GM18858 (cell line): ENCODE measurements at regions not wholly inside any gene's neighbourhood (a gene's known extent, or its start where the extent isn't known, plus 50 kb on each side); places are given as distances from the start of the nearest gene placed in this dataset.
"Not testable (repeated sequence)": the region's sequence is repeated elsewhere in the genome, so short reads cannot be mapped to it uniquely, and the experiment has no call there.

Experiments
- ATAC-seq: cut with Tn5 transposase; IDR thresholded peaks from one replicate; pipeline ENCODE4 v1.9.1; 2021; ENCODE audit not compliant: unreplicated experiment

DNA sequence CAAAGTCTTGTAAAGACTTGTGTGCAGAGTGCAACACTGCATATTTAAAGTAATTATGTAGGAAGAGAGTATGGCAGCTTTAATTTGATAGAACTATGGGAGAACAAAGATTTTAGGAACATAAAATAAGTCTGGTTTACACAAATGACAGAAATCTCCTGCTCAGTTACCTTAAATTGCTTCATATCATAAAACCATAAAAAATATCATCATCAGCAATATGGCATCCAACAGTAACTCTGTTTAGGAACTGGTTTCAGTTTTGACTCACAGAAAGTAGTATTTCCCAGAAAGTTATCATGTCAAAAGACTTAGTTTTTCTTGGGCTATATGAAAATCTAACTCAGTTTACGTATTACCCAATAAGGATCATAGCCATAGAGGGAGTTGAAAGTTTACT is 292.1 kb upstream of the PMFBP1 start:
- ATAC-seq: no peak

DNA sequence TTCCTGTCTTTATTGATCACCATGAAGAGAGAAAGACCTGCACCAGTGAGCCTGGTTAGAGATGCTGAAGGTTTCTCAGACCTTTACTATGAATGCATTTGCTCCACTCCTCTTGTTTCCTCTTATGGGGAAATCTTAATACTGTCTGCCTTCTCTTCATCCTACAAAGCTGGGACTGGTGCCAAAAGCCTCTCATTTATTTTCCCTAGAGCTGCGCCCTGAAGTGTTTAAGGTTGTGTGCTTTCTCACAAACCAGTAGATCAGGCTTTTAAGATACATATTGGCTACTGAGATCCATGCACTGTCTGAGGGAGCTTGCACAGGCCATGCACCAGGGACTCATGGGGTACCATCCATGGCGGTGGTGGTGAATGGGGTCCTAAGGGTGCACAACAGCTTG is 286.1 kb upstream of the PMFBP1 start:
- ATAC-seq: no peak

DNA sequence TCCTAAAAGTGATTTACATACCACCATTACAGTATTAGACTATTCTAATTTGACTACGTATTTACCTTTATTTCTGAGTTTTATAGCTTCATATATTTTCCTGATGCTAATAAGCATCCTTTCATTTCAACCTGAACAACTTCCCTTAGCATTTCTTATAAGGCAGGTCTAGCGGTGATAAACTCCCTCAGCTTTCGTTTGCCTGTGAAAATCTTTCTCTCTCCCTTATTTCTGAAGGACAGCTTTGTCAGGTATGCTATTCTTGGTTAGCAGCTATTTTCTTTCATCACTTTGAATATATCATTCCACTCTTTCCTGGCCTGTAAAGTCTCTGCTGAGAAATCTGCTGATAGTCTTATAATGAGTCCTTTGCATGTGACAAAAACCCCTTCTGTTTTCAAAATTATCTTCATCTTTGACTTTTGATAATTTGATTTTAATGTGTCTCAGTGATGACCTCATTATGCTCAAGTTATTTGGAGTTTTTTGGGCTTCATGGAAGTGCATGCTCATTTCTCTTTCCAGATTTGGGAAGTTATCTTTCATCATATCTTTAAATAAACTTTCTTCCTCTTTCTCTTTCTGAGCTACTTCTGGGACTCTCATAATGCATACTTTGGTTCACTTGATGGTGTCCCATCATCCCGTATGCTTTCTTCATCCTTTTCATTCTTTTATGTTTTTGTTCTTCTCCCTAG is 285.4 kb upstream of the PMFBP1 start:
- no peak for ATAC-seq

DNA sequence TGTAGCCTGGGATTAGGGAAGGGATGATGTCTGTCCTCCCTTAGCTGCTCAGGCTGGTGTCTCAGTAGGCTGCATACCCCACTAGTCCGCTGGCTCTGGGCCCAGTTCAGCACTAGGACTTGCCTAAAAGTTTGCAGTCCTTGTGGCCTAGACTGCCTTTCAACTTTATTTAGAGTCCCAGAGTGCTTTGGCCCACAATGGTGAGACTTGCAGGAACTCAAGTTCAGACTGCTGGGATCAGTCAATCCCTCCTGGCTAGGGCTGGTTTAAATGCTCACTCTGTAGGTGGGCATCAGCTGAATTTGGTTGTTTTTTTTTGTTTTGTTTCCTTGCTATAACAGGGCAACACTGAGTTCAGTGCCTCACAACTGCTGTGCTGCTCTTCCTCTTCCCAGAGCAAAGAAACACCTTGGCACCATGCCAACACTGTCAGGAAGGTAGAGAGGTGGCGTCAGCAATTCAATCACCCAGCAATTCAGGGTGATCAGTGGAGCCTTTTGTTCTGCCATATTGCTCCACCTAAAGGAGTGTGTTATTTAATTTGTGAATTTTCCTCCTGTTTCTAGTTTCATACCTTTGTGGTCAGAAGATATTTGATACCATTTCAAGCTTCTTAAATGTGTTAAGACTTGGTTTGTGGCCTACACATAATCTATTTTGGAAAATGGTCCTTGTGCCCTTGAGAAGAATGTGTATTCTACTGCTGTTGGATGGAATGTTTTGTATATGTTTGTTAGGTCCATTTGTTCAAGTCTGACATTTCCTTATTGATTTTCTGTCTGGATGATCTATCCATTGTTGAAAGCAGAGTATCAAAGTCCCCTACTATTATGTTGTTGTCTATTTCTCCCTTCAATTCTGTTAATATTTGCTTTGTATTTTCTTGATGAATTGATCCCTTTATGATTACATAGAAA is 284.0 kb upstream of the PMFBP1 start:
- ATAC-seq: no peak

DNA sequence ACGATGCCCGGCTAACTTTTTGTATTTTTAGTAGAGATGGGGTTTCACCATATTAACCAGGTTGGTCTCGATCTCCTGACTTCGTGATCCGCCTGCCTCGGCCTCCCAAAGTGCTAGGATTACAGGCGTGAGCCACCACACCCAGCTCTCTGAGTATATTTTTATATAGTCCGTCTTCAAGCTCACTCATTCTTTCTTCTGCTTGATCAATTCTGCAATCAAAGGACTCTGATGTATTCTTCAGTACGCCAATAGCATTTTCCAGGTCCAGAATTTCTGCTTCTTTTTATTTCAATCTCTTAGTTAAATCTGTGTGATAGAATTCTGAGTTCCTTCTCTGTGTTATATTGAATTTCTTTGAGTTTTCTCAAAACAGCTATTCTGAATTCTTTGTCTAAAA is 281.9 kb upstream of the PMFBP1 start:
- not testable (repeated sequence) for ATAC-seq

DNA sequence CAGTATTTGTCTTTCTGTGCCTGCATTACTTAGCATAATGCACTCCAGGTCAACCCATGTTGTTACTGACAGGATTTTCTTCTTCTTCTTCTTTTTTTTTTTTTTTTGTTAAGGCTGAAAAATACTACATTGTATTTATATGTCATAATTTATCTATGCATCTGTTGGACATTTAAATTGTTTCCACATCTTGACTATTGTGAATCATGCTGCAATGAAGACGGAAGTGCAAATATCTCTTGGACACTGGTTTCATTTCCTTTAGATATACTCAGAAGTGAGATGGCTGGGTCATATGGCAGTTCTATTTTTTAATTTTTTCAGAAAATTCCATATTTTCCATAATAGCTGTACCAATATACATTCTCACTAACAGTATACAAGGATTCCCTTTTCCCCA is 272.7 kb upstream of the PMFBP1 start:
- no peak for ATAC-seq

DNA sequence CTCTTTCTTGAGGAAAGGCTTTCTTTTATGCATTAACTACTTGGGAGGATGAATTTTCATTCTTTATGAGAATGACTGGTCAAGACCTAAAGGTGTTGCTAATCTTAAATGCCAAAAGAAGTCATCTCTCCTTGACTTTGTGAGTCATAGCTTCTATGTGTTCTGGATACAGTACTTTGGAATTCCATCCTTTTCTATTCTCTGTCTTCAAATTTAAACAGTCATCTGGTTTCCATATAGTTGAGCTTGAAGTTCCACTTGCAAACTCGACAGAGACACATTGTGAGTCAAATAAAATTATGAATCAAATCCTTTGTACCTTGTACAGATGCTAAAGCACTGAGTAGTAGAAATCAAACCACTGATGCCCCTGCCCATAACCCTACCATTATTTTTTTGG is 271.9 kb upstream of the PMFBP1 start:
- ATAC-seq: no peak

DNA sequence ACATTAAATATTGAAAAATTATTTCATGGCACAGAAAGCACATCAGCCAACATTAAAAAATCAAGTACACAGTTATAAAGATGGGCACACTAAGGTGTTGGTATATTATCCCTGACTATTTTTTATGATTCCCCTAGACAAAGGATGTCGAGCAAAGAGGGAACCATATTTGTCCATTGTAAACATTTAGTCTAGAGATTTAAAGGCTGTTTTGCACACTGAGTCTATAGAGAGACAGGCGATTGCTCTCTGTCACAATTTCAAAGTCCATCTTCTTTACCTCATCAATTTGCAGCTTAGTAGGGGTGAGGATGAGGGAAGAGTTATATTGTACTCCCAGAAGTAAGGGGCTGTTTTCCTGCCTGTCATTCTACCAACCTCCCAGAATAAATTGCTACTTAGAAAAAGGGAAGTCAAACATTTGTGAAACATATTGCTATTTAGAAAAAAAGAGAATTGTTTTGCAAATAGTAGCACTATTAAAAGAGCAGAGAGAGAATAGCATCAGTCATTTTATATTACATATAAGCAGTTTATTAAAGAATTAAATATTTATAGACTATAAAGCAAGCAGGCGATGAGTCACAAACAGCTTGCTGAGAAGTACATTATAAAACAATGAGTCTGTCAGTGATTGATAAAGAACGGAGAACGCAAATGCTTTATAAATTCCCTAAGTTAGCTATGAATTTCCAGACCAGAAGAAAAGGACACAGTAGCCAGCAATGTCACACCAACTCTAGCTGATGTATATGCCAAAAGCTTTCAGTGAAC is 270.6 kb upstream of the PMFBP1 start:
- ATAC-seq: no peak

DNA sequence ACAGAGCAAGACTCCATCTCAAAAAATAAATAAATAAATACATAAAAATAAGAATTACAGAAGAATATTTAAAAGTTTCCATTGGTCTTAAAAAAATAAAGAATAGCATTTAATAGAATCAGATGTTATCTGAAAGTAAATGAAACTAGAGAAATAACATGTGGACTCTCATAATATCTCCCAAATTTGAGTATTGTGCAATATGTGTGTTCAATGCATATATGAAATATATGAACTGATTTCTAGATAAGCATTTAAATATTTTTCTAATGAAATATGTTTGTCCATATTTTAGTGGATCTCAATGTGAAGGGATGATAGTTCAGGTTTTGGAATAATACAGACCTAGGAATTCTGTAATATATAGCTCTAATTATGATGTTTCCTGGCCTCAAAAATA is 265.9 kb upstream of the PMFBP1 start:
- no peak for ATAC-seq

DNA sequence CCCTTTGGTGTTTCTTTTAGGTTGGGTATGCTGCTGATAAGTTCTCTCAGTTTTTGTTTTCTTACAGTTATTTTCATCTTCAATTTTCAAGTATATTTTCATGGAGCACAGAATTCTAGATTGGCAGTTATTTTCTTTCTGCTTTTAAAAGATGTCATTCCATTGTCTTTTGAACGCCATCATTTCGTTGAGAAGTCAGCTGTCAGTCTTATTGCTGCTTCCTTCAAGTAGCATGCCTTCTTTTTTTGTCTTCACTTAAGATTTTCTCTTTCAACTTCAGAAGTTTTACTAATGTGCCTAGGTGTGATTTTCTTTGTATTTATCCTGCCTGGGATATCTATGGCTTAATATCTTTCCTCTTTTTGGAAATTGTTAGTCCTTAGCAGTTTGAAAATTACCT is 262.2 kb upstream of the PMFBP1 start:
- no peak for ATAC-seq

DNA sequence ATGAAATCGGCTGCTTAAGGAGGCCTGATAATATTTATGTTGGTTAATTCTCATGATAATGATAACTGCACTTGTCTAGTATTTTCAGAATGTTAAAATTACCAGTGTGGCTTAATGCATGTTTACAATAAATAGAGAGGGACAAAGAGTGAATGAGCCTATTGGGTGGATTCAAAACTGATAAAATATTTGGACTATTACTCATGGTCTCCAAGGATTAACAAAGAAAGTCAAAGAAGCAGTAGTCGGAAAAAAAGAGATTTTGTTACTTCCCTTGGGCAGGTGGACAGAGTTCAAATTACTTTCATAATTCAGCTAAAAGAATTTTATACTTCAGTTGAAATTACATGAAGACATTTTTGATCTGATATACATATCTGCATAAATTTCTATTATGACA is 258.2 kb upstream of the PMFBP1 start:
- no peak for ATAC-seq

DNA sequence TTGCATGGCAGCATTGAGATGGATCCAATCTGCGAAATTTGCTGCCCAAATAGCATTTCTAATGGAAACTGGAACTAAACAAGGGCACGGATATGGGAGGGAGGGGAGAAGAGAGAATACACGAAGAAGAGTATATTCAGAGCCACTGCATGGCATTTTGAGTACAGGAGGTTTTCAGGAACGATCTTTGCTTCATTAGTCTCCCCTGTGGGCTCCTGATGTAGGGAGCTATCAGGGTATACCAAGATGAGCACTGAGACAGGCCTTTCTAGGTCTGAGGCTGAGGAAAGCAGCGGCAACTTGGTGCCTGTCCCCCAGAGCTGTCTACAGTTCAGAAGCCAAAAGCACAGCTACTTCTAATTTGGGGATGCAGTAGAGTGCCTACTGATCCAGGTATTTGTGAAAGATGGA is 257.7 kb upstream of the PMFBP1 start:
- ATAC-seq: no peak

DNA sequence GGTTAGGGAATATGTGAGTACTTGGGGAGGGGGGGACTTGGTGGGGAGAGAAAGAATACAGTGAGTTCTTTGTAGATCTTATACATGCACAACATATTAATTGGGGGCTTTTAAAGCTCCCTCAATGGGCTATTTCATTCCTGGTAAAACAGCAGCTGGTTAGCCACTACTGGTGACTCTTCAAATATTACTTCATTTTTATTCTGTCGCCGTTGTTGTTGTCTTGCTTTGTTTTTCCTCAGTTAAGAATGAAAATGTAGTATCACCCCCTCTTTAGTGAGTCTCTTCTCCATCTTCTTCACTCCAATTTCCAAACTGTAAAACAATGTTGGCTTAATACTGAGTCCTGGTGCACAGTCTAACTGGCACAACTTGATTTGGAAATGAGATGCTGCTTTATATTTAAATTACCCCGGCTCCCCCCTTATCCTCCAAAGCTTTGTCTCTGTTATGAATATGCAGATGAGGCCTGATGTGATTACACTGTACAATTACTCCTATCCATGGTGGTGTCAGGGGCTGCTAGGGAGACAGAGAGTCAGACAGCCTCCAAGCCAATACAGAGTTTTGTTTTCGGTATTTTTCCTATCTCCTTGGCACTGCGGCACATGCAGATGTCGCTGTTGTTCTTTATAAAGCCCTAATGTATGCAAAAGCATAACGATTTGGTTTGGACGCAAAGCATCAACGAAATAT is 256.9 kb upstream of the PMFBP1 start:
- no peak for ATAC-seq

DNA sequence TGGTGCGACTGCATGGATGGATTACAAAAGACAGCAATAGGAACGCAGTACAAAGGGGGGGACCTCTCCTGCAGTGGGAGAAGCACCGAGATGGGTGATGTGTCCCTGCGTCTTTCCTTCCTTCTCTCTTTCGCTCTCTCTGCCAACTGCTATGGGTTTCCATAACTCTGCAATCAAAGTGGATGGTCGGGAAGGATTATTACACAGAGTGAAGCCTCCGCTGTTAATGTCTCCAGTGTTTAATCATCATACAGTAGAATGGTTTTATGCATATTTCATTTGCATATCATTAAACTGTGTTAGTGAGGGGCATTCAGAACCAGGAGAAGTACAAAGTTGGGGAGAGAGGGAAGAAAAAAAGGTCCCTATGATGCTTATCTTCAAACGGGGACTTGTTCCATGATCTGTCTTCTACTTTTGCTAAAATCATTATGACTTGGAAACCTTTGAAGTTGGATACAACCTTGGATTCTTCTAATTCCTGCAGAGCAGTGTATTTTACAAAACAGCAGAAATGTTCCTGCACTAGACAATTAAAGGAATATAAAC is 255.9 kb upstream of the PMFBP1 start:
- ATAC-seq: no peak

DNA sequence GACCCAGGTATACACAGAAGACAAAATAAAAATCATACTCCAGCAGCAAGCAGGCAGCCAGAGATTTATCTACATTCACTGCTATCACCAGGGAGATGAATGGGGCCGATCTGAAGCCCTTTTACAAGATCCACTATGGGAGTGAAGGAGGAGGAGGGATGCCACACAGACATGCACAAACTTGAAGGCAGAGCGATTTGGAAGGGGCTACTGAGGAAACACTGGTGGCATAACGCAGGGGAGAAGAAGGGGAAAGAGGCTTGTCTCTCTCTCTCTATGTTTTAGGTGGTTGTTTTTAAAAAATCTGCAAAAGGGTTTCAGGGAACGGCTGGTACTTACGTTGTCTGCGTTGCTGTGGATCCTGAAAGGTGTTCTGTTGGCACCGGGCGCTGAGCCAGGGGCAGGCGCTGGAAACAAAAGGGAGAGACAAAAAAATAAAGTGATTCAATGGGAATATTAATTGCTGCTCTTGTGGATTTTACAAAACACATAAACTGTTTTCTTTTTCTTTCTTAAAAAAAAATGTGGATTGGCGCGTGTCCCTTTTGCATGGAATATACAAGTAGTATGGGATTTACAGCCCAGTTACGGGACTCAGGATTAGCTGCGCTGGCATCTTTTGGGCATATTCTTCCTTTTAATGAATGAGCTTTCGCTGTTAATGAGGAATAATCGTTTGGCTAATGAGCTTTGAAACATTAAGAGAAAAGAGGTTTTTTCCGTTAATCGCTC is 255.3 kb upstream of the PMFBP1 start:
- ATAC-seq: no peak

DNA sequence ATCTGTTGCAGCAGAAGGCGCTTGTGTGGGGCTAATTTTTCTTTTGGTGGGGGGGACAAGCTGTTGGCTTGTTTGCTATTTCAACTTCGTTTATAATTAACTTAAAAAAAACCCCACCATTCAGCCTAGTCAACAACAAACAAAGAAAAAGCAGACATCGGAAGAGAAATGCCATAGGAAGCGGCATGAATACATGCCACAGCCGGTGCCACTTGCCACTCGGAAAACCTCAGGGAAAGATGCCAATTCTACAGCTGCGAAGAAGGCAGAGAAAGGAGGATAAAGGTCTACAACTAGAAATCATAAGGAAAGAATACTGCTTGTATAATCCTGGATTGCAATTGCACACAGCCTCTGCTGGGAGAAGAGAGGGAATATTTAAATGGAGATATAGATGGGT is 254.4 kb upstream of the PMFBP1 start:
- no peak for ATAC-seq

DNA sequence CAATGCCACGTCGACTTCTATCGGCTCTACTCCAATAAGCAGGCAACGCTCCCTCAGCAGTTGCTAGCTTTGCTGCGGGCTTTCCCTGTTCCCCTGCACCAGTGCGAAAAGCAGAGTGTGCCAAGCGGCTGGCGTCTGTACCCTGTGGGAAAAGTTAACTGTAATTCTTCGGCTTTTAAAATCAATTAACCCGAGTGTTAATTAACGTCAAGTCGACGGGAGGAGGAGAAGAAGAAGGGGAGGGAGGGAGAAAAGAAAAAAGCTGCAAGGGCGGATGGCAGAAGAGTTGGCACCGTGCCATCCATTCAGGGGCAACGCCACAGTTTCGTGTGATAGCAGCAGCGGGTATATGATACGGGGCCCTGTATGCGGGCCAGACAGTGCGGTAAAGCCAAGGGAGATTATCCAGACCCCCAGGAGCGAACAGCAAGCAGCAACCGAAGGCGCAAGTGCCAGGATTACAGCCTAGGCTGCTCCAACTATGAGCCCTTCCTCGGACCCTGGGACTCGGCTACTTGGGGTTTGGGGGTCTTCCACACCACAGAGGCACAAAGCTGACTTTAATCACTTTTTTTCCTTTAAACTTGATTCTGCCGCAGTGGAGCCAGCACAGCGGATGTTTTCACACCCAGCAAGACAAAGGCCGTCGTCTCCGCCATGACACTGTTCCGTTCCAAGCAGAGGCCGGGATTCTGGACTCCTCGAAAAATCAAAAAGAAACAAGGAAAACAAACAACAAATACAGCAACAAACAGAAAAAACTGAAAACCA is 253.8 kb upstream of the PMFBP1 start:
- ATAC-seq: no peak

DNA sequence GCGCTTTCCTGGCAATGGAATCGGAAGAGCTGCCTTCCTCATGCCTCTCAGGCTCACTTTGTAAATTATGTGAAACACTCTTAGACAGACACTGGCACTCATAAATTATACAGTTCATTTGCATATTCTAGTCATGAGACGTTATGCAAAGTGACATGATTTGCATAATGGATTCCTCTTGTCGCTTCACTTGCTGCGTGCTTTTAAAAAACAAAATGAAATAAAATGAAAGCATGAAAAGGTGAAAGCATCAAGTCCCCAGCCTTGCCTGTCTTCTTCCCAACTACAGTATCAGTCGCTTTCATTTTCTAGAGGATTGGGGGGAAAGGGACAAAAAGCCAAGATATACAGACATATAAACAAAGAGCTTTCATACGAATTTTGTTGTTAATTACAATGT is 252.8 kb upstream of the PMFBP1 start:
- ATAC-seq: no peak

DNA sequence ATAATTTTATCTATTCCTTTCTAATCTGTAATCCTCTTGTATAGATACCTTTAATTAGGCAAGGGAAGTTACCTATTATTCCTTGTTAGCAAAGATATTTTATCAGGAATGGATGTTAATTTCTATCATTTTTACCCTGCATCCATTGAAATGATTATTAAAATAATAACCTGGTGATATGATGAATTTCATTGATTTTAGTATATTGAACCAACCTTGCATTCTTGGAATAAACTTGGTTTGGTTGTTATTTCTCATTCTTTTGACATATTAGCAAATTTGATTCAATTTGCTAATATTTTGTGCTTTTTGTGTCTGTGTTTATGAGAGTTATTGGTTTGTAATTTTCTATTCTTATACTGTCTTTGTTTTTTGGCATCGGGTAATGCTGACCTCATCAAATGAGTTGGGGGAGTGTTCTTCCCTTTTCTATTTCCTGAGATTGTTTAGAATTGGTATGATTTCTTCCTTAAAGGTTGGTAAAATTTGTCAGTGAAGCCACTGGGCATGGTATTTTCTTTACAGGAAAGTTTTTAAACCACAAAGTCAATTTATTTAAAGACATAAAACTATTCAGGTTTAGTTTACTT is 250.4 kb upstream of the PMFBP1 start:
- no peak for ATAC-seq
